Retinal pigment epithelial cell (primary cell): ENCODE measurements at regions not wholly inside any gene's neighbourhood (a gene's known extent, or its start where the extent isn't known, plus 50 kb on each side); places are given as distances from the start of the nearest gene placed in this dataset.
A peak's percentile ranks its signal among the peaks of the same experiment; 100 is the strongest.

Experiments
- DNase-seq: peaks from one replicate; pipeline ENCODE4 v3.0.0-alpha.2; 2010; ENCODE audit warnings: low read depth
- H3K4me3 ChIP-seq: 2 replicates; pipeline ENCODE4 v1.5.1; 2011; ENCODE audit warnings: mild to moderate bottlenecking, low read length, control low read depth, moderate library complexity
- TF ChIP-seq, protein P1 (sequence below): conservative IDR thresholded peaks from 2 replicates; pipeline ENCODE4 v1.5.1; 2011; ENCODE audit warnings: low read depth, low read length, control low read depth, inconsistent platforms

DNA sequence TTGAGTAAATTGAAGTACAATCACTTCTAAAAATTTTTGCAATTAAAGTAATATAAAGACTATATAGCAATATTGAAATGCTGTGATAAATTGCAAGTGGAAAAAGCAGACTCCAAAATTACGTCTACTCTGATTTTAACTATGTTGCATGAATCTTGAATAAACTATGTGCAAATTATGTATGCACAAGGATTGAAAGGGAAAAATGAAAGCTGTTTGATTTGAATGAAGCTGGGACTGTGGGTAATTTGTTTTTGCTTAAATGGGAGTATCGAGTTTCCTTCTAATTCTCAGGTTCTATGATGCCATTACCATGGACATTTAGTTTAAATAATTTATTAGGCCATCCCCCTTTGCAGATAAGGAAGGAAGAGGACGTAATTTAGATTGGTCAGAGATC is 198.7 kb upstream of the MYLIP start:
- TF ChIP-seq, protein P1, sequence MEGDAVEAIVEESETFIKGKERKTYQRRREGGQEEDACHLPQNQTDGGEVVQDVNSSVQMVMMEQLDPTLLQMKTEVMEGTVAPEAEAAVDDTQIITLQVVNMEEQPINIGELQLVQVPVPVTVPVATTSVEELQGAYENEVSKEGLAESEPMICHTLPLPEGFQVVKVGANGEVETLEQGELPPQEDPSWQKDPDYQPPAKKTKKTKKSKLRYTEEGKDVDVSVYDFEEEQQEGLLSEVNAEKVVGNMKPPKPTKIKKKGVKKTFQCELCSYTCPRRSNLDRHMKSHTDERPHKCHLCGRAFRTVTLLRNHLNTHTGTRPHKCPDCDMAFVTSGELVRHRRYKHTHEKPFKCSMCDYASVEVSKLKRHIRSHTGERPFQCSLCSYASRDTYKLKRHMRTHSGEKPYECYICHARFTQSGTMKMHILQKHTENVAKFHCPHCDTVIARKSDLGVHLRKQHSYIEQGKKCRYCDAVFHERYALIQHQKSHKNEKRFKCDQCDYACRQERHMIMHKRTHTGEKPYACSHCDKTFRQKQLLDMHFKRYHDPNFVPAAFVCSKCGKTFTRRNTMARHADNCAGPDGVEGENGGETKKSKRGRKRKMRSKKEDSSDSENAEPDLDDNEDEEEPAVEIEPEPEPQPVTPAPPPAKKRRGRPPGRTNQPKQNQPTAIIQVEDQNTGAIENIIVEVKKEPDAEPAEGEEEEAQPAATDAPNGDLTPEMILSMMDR, result no peak
- DNase-seq, result no peak
- H3K4me3 ChIP-seq, result no peak overlapping the region

DNA sequence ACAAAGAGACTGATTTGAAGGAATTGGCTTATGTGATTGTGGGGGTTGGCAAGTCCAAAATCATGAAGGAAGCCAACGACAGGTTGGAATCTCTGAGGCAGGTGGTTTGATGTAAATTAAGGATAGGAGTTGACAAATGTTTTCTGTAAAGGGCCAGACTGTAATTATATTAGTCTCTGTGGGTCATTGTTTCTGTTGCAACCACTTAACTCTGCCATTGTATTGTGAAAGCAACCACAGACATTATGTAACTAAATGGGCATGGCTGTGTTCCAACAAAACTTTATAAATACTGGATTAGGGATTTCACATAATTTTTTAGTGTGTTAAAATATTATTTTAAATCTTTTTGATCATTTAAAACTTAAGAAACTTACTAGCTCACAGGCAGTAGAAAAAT is 199.2 kb upstream of the MYLIP start:
- TF ChIP-seq, protein P1, result no peak
- DNase-seq, result peak; percentile 37
- H3K4me3 ChIP-seq, result no peak overlapping the region

DNA sequence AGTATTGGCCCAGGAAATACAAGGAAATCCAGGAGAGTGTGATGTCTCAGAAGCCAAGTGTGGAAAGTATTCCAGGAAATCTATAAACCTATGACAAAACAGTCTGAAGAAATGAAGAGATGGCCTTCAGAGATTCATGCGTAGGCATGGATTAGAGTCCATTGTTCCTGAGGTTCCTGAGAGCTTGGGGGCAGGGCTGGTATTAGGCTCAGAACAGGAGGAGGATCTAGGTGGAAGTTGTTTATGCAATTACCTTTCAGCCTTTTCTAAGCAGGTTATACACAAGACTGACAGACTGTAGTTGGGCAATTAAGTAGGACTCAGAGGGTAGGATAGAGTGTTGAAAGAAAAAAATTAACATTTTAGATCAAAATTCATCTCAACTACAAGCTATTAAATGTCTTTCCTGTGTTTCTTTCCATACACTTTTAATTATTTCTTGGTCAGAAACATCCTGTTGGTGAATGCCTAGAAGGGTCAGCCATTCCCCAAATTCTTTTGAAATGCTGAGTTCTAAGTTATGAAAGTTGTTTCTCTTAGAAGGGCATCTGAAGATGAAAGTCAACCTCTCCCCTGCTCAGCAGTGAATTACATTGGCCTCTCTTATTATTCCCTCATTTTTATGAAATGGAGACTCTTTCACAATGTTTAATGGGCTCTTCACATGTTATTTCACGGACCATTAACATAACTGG is 201.2 kb upstream of the MYLIP start:
- no peak overlapping the region for H3K4me3 ChIP-seq
- TF ChIP-seq, protein P1, result no peak
- no peak for DNase-seq

DNA sequence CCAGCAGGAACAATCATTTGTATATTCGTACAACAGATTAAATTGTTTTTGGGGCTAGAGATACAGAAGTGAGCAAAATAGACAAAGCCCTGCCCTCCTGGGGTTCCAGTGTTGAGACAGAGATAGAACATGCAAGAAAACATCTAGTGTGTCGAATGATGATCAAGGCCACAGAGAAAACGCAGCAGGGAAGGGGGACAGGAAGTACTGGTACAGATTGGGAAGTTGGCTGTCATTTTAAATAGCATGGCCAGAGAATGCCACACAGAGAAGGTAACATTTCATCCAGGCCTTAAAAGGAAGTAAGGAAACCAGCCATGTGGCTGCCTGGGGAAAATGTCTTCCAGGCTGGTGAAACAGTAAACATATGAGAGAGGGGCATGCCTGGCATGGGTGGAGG is 202.6 kb upstream of the MYLIP start:
- no peak overlapping the region for H3K4me3 ChIP-seq
- DNase-seq, result no peak
- TF ChIP-seq, protein P1, result no peak

DNA sequence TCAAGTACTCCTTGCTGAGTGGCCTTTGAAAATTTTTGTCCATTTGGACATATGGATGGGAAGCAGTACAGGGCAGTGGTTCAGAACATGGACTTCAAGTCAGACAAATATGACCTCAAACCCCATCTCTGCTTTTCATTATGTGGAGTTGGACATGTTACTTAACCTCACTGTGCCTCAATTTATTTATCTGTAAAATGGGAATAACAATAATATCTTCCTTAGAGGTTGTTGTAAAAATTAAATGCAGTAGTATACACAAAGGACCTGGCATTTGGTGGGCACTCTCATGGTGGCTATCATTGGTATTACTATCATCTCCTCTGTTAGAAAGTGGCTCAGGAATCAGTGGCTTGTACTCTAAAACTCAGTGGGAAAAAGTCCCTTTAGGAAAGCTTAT is 204.0 kb upstream of the MYLIP start:
- no peak overlapping the region for H3K4me3 ChIP-seq
- TF ChIP-seq, protein P1, result no peak
- DNase-seq, result no peak

DNA sequence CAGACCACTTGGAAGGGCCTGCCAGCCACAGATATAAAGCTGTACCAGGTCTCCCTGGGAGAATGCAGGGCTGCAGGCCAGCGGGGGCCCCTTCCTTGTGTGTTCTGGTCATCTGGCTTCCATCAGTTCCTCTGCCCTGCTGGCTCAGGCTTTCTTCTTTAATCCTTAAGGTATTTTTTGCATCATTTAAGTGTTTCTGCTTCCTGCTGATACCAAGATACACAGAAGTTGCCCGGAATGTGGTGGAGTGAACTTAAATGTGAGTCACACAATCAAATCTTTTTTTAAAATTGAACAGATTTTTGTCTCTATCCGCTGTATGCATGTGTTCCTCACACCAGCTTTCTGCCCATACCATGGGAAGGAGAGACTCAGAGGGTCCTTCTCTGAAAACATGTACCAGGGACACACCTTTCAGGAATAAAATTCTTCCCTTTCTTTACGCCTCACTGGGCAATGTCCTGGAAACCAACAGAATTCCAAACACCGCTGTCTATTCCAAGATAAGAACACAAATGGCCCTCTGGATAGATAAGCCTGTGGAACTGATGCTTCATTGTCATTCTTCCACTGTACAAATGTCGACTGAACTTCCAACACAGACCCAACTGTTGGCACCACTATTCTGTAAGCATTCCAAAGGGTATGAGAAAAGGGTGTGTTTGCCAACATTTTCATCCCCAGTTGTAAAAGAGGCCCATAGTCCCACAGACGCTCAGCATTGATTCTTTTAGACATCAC is 206.2 kb upstream of the MYLIP start:
- peak; percentile 97 for DNase-seq
- TF ChIP-seq, protein P1, result no peak
- no peak overlapping the region for H3K4me3 ChIP-seq

DNA sequence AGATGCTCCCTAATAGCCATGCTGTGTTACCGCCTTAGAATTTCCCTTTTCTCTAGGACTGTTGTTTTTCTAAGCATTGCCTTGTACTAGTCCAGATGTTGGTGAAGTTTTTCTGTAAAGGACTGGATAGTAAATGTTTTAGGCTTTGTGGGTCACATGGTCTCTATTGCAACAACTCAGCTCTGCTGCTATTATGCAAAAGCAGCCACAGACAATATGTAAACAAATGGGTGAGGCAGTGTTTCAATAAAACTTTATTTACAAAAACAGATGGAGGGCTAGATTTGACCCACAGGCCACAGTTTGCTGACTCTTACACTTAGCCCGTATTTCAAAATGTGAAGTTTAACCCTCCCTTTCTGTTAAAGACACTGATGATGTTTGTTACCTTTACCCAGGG is 207.6 kb upstream of the MYLIP start:
- TF ChIP-seq, protein P1, result no peak
- no peak for DNase-seq
- H3K4me3 ChIP-seq, result no peak overlapping the region
